T-helper 1 cell treated with Interleukin-12 subunit alpha and Interleukin-12 subunit beta and Interleukin-4 antibody, amounts not matched to agents 30 μg/mL and 1 μg/mL, for 36 hours (primary cell): ENCODE measurements at regions not wholly inside any gene's neighbourhood (a gene's known extent, or its start where the extent isn't known, plus 50 kb on each side); places are given as distances from the start of the nearest gene placed in this dataset.

ENCODE experiments used
- H3K27ac Mint-ChIP-seq: one replicate; pipeline ENCODE4 v1.8.0; 2021; ENCODE audit warnings: mild to moderate bottlenecking, mixed read lengths
- H3K27me3 Mint-ChIP-seq: one replicate; pipeline ENCODE4 v1.8.0; 2021; ENCODE audit warnings: low read depth, mixed read lengths
- H3K36me3 Mint-ChIP-seq: one replicate; pipeline ENCODE4 v1.8.0; 2021; ENCODE audit warnings: low read depth, mixed read lengths
- H3K4me1 Mint-ChIP-seq: one replicate; pipeline ENCODE4 v1.8.0; 2021; ENCODE audit warnings: low read depth, mixed read lengths
- H3K4me3 Mint-ChIP-seq: one replicate; pipeline ENCODE4 v1.8.0; 2021; ENCODE audit warnings: mild to moderate bottlenecking, moderate library complexity, mixed read lengths
- H3K9me3 Mint-ChIP-seq: one replicate; pipeline ENCODE4 v1.8.0; 2021; ENCODE audit warnings: mixed read lengths

DNA sequence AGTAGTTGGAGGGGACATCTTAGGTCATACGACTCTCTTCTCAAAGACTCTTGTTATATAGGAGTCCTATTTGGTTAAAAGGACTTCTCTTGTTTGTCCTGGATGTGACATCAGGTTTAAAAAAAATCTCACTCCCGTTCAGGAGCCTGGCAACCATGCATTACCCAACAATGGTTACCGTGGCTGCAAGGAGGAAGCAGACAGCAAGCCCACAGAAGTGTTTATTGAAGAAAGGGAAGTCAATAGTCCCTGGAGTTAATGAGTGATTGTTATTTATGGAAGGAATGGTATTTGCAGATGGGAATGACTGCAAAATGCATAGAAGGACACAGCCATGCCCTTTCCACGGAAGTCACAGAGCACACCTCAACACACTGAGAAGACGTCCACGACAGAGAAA is 75.9 kb upstream of the ENPP6 start:
- Mint-ChIP-seq H3K27ac (no peak overlapping the region), H3K36me3 (no peaks in the 10 kb centered on the region), H3K9me3 (peaks cover 9% of the 10 kb centered on the region), H3K4me3 (no peak overlapping the region), H3K27me3 (no peaks in the 10 kb centered on the region), H3K4me1 (peaks cover 14% of the 10 kb centered on the region)

DNA sequence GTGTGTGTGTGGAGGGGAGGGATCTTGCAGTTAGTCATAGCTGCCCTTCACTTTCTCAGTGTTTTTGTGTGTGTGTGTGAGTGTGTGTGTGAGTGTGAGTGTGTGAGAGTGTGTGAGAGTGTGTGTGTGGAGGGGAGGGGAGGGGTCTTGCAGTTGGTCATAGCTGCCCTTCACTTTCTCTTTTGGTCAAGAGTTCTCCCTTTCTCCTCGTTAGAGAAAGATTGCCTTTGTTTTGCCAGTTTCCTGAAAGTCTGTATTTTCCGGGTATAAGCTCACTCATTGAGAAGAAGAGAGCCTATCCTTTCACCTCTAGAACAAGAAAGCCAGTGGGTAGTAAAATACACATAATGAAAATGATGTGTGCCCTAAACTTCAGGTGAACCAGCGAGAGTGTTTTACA is 75.2 kb upstream of the ENPP6 start:
- peaks cover 9% of the 10 kb centered on the region for H3K9me3 Mint-ChIP-seq
- H3K4me3 Mint-ChIP-seq, result no peak overlapping the region
- no peaks in the 10 kb centered on the region for H3K27me3 Mint-ChIP-seq
- H3K27ac Mint-ChIP-seq, result no peak overlapping the region
- H3K4me1 Mint-ChIP-seq, result peaks cover 20% of the 10 kb centered on the region
- no peaks in the 10 kb centered on the region for H3K36me3 Mint-ChIP-seq

DNA sequence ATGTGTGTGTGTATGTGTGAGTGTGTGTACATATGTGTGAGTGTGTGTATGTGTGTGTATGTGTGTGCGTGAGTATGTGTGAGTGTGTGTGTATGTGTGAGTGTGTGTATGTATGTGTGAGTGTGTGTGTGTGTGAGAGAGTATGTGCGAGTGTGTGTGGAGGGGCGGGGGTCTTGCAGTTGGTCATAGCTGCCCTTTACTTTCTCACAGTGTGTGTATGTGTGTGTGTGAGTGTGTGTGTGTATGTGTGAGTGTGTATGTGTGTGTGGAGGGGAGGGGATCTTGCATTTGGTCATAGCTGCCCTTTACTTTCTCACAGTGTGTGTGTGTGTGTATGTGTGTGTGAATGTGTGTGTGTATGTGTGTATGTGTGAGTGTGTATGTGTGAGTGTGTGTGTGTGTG is 74.8 kb upstream of the ENPP6 start:
- H3K27me3 Mint-ChIP-seq, result no peaks in the 10 kb centered on the region
- H3K4me1 Mint-ChIP-seq, result peaks cover 24% of the 10 kb centered on the region
- peaks cover 9% of the 10 kb centered on the region for H3K9me3 Mint-ChIP-seq
- H3K4me3 Mint-ChIP-seq, result no peak overlapping the region
- no peaks in the 10 kb centered on the region for H3K36me3 Mint-ChIP-seq
- no peak overlapping the region for H3K27ac Mint-ChIP-seq

DNA sequence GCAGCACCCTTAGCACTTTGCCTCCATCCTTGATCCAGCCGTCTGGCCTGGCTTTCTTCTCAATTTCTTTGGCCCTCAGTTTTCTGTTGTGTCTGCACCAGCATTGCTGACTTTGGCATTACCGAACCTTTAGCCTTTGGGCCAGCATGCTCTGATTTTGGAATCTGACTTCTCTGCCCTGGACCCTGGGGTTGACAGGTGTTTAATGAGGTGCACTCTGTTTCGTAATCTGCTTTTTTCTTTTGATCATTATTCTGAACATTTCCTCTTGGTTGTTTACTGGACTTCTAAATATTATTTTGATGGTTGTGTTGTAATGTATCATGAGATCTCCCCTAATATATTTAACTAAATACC is 71.5 kb upstream of the ENPP6 start:
- H3K9me3 Mint-ChIP-seq, result no peaks in the 10 kb centered on the region
- no peaks in the 10 kb centered on the region for H3K27me3 Mint-ChIP-seq
- H3K4me1 Mint-ChIP-seq, result peaks cover 33% of the 10 kb centered on the region
- peak overlapping the region; percentile 11 for H3K4me3 Mint-ChIP-seq
- H3K27ac Mint-ChIP-seq, result peak overlapping the region; percentile 90
- H3K36me3 Mint-ChIP-seq, result no peaks in the 10 kb centered on the region

DNA sequence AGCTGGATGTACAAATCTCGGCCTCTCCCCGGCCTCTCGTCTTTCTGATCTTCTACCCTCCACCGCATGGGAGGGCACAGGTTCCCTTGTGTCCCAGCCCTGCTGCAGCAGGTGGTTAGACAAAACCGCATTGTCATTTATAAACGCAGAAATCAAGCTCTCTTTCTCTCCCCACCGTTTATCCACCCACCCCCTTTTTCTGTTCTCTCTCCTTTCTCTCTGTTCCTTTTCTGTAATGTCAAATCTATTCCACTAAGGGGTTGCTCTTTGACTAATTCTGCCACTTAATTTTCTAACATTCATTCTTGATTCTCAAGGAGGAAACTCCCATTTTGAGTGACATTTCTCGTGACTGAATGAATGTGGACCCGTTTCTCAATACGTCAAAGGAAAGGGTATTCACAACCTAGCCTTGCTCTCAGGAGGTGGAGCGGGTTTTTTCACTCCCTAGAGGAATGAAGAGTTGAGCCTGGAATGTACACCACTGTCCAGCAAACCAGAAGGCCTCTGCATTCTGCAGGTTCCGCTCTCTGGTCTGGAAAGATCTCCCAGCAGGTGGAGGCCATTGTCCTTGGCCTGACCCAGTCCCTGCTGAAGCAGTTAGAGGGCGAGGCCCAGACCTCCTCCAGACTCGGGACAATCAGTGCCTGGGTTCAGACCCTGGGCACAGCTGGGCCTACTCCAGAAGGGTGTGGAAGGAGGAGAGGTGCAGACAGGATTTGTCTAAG is 70.9 kb upstream of the ENPP6 start:
- H3K36me3 Mint-ChIP-seq, result no peaks in the 10 kb centered on the region
- no peaks in the 10 kb centered on the region for H3K9me3 Mint-ChIP-seq
- no peaks in the 10 kb centered on the region for H3K27me3 Mint-ChIP-seq
- peak overlapping the region; percentile 64 for H3K4me3 Mint-ChIP-seq
- H3K4me1 Mint-ChIP-seq, result peaks cover 33% of the 10 kb centered on the region
- peak overlapping the region; percentile 90 for H3K27ac Mint-ChIP-seq

DNA sequence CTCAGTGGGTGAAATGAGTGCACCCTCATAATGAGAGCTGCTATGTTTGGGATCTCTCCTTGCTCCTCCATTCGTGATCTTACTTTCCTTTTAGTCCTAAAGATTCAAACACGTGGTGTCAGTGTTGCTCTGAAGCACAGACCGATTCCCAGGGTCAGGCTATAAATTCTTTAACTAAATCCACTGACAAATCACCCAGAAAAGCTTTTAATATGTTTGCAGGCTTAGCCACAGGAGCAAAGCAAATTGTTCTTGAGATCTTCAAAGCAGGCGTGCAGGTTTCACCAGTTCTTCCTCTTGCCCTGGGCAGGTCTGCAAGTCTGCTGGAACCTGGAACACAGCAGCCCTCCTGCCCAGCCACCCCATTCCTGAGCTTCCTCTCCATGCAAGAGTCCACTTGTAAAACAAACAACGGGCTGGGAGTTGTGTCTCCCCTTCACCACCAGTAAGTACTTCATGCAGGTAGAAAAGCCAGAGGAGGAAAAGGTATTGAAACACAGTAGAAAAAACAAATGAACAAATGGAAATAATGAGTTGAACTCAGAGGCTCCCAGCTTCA is 70.1 kb upstream of the ENPP6 start:
- no peaks in the 10 kb centered on the region for H3K27me3 Mint-ChIP-seq
- H3K27ac Mint-ChIP-seq, result peak overlapping the region; percentile 35
- no peaks in the 10 kb centered on the region for H3K9me3 Mint-ChIP-seq
- H3K36me3 Mint-ChIP-seq, result no peaks in the 10 kb centered on the region
- peaks cover 39% of the 10 kb centered on the region for H3K4me1 Mint-ChIP-seq
- H3K4me3 Mint-ChIP-seq, result peak overlapping the region; percentile 33

DNA sequence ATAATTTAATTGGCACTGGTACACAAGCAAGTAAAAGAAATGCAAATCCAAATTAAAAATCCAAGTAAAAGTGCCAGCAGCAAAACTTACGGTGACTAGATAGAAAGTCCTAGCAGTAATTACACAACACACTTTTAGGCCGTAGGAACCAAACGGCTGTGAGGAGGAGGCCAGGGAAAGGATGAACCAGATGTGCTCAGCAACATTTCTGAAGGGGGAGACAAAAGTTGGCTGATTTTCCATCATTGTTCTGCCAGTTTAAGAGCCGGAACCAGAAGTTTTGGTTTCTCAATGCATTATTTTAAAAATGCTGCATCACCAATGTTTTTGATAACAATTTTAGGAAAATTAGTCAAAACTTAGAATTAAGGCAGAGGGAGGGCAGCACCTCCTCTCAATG is 68.7 kb upstream of the ENPP6 start:
- Mint-ChIP-seq H3K9me3 (no peaks in the 10 kb centered on the region), H3K36me3 (no peaks in the 10 kb centered on the region), H3K27me3 (no peaks in the 10 kb centered on the region), H3K27ac (no peak overlapping the region), H3K4me3 (no peak overlapping the region), H3K4me1 (peaks cover 53% of the 10 kb centered on the region)

DNA sequence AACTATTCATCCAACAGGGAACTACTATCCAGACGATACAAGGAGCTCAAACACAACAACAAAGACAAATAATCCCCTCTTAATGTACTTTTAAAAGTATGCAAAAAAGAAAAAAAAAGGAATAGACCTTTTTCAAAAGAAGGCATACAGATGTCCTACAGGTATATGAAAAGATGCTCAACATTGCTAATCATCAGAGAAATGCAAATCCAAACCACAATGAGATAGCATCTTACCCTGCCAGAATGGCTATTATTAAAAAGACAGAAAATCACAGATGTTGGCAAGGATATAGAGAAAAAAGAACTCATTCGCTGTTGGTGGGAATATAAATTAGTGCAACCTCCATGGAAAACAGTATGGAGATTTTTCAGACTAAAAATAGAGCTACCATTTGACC is 67.1 kb upstream of the ENPP6 start:
- no peaks in the 10 kb centered on the region for H3K27me3 Mint-ChIP-seq
- peak overlapping the region; percentile 41 for H3K27ac Mint-ChIP-seq
- no peaks in the 10 kb centered on the region for H3K36me3 Mint-ChIP-seq
- H3K4me1 Mint-ChIP-seq, result peaks cover 64% of the 10 kb centered on the region
- H3K9me3 Mint-ChIP-seq, result no peaks in the 10 kb centered on the region
- no peak overlapping the region for H3K4me3 Mint-ChIP-seq

DNA sequence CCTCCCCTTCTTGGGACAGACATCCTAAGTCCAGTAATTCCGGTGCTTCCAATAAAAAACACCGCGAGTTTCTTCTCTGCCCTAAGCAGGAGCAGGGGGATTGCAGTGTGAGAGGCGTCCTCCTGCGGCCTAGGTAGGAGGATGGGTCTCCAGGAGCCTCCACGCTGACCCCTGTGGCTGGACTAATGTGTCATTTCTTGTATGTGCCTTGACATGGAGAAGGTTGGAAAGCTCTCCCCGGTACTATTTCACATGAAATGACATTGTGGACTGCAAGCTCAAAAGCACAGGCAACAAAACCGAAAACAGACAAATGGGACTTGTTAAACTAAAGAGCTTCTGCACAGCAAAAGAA is 66.6 kb upstream of the ENPP6 start:
- H3K4me3 Mint-ChIP-seq, result no peak overlapping the region
- H3K27ac Mint-ChIP-seq, result peak overlapping the region; percentile 41
- H3K9me3 Mint-ChIP-seq, result no peaks in the 10 kb centered on the region
- no peaks in the 10 kb centered on the region for H3K27me3 Mint-ChIP-seq
- H3K36me3 Mint-ChIP-seq, result no peaks in the 10 kb centered on the region
- H3K4me1 Mint-ChIP-seq, result peaks cover 64% of the 10 kb centered on the region

DNA sequence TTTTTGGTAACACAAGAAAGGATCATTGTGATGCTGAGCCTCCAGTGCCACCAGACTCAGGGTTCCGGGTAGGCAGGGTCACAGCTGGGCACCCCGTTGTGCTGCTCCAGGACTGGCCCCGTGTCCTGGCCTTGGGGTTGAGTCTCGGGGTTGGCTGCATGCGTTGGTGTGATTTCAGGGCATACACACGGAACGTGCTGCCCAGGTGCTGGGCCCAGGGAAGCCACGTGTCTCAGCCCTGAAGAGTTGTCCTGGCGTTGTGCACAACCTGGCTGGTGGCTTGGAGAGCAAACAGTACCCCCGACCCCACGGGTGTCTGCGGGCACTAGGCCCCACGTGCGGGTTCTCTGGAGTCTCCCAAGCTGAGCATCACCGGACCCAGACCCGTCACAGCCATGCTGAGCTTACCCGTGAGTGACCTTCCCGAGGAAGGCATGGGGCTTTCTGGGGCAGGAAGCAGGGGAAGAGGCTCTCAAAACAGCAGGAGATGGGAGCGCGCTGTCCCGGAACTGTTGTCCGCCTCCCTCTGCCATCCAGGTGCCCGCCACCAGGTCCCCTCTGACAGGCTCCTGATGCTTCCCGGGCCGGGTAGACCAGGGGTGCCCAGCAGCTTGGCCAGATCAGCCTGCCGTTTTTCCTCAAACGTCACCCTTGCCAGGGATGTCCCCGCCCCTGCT is 66.1 kb upstream of the ENPP6 start:
- peak overlapping the region; percentile 95 for H3K27ac Mint-ChIP-seq
- H3K27me3 Mint-ChIP-seq, result no peaks in the 10 kb centered on the region
- H3K36me3 Mint-ChIP-seq, result no peaks in the 10 kb centered on the region
- no peak overlapping the region for H3K4me3 Mint-ChIP-seq
- H3K9me3 Mint-ChIP-seq, result peaks cover under 1% of the 10 kb centered on the region
- peaks cover 60% of the 10 kb centered on the region for H3K4me1 Mint-ChIP-seq

DNA sequence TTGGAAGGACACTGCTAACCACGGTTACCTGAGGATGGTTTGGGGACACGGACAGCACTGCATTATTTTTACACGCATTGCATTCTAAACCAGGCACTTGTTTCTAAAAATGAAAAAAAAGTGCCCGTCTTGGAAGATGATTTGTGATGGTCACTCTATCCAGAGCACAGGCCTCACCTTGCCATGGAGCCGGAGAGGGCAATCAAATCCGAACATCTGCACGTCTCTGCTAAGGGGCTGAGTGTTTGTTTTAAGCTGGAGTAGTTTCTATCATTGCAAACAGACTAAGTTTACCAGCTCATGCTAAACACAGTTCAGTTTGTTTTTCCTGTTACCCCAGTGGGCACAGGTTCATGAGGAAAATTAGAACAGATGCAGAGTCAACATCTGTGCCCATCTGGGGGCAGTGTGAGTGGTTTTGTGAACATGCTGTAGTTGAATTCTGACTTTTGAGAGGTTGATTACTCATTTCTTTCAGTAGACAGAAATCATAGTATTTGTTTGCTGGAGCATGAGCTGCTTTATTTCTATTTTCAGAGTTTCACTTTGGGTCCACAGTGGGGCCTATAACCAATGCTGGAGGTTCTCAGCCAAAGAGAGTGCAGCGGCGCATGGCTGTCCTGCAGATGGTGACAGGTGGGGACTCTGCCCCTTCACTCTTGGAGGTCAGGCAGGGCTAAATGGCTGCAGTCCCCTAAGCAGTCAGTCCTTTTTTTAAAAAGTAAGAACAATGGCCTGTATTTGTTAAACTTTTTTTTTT is 65.4 kb upstream of the ENPP6 start:
- peaks cover 5% of the 10 kb centered on the region for H3K9me3 Mint-ChIP-seq
- peaks cover 54% of the 10 kb centered on the region for H3K4me1 Mint-ChIP-seq

DNA sequence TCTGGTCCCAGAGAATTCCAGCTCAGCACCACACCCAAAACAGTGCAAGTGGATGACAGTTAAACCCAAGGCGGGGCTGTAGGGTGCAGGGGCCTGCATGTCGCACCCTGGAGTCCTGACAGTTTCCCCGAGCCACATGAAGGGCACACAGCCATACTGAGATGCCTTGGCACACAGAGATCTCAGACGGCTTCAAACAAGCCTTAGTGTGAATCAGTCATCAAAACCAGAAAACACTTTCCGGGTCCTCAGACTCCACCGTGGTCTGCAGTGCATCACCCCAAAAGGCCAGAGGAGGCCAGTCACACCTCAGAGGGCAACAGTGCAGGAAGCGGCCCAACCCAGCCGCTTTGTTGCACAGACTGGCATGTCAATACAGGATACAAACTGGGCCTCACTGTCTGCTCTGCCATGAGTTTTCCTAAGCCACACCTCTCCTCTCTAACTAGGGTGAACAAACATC is 64.6 kb upstream of the ENPP6 start:
- Mint-ChIP-seq H3K27ac (peak overlapping the region; percentile 95), H3K4me1 (peaks cover 48% of the 10 kb centered on the region), H3K27me3 (no peaks in the 10 kb centered on the region), H3K36me3 (peaks cover 9% of the 10 kb centered on the region), H3K9me3 (peaks cover 12% of the 10 kb centered on the region), H3K4me3 (peak overlapping the region; percentile 66)

More for the DNA sequence above, 65.4 kb upstream of the ENPP6 start:
- H3K27me3 Mint-ChIP-seq, result no peaks in the 10 kb centered on the region
- H3K27ac Mint-ChIP-seq, result peak overlapping the region; percentile 95
- peak overlapping the region; percentile 18 for H3K4me3 Mint-ChIP-seq
- peaks cover 2% of the 10 kb centered on the region for H3K36me3 Mint-ChIP-seq

DNA sequence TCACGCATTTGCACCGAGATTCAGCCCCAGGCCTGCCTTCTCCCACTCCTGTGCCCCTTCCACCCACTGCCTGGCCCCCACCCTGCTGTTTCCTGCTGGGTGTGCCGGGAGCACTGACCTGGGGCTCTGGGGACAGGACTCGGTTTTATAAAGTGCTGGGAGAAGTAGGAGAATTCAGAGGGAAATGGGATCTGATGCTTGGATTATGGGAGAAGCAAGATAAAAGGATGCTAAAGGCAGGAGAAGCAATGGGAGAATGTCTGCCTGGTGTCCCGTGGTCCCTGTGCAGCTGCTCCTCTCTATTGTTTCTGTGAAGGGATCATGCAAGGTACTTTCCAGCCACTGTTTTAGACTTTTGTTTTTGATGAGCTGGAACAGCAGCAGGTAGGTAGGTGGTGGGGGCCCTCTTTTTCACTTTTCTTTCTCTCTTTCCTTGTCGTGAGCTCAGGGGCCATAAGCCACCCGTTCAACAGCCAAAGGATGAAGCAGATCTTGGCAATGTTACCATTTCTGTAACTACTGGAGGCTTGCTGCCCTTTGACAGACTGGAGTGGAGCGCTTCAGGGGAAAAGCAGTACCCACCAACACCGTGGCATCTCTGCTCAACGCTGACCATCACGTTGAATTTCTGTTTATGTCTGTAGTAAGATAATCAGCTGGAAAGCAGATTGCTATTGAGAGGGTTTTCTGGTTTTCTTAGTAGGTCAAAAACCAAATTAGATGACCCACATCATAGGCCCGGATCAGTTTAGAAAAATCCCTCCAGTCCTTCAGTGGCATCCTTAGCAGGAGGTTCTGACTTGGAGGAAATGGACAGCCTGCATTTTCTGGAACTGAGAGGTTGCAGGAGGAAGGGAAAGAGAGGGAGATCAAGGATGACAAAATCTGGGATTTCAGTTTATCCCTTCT is 63.8 kb upstream of the ENPP6 start:
- H3K4me3 Mint-ChIP-seq, result peak overlapping the region; percentile 66
- H3K36me3 Mint-ChIP-seq, result peaks cover 13% of the 10 kb centered on the region
- no peaks in the 10 kb centered on the region for H3K27me3 Mint-ChIP-seq
- peak overlapping the region; percentile 95 for H3K27ac Mint-ChIP-seq
- H3K9me3 Mint-ChIP-seq, result peaks cover 19% of the 10 kb centered on the region
- H3K4me1 Mint-ChIP-seq, result peaks cover 48% of the 10 kb centered on the region

DNA sequence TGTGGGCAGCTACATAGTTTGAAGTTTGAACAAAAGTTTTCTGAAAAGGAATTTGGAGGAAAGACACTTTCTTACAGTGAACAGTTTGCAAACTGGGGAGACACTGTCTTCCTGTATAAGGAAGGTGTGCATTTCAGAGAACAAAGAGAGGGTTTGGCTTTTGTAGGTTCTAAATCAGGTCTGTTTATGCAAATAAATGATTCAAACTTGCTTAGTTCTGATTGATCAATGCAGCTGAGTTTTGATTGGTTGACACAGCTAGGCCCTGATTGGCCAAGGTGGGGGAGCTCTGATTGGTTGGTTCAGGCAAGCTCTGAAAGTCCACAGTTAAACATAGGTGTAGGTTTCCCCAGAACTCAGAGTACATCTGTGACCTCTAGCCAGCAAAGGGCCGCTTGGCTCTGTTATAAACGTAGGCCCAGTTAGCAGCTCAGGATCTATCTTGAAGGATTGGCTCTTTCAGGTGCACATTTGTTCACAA is 63.0 kb upstream of the ENPP6 start:
- H3K4me3 Mint-ChIP-seq, result peak overlapping the region; percentile 66
- peaks cover 23% of the 10 kb centered on the region for H3K9me3 Mint-ChIP-seq
- H3K27me3 Mint-ChIP-seq, result no peaks in the 10 kb centered on the region
- peaks cover 16% of the 10 kb centered on the region for H3K36me3 Mint-ChIP-seq
- peak overlapping the region; percentile 95 for H3K27ac Mint-ChIP-seq
- H3K4me1 Mint-ChIP-seq, result peaks cover 48% of the 10 kb centered on the region
